GM19035 (cell line): ENCODE measurements at regions not wholly inside any gene's neighbourhood (a gene's known extent, or its start where the extent isn't known, plus 50 kb on each side); places are given as distances from the start of the nearest gene placed in this dataset.
"Not testable (repeated sequence)": the region's sequence is repeated elsewhere in the genome, so short reads cannot be mapped to it uniquely, and the experiment has no call there.

ENCODE experiments used
- ATAC-seq: cut with Tn5 transposase; IDR thresholded peaks from one replicate; pipeline ENCODE4 v1.9.1; 2021; ENCODE audit not compliant: unreplicated experiment

- no peak for ATAC-seq
Observed at GRCh38 chr6:132143258-132143657, 192.1 kb upstream of the CCN2 start.

GRCh38 chr6:132142768-132143167, 191.6 kb upstream of the CCN2 start:
- ATAC-seq: no peak

- ATAC-seq: no peak
Observed at GRCh38 chr6:132142308-132142707, 191.1 kb upstream of the CCN2 start.

GRCh38 chr6:132140189-132140588, 189.0 kb upstream of the CCN2 start:
- ATAC-seq: no peak

- ATAC-seq: no peak
Observed at GRCh38 chr6:132139611-132140010, 188.4 kb upstream of the CCN2 start.

GRCh38 chr6:132136981-132137380, 185.8 kb upstream of the CCN2 start:
- no peak for ATAC-seq

- ATAC-seq: no peak
Observed at GRCh38 chr6:132135409-132135808, 184.2 kb upstream of the CCN2 start.

GRCh38 chr6:132133736-132134445, 182.7 kb upstream of the CCN2 start:
- no peak for ATAC-seq

- ATAC-seq: no peak
Observed at GRCh38 chr6:132132924-132133639, 181.9 kb upstream of the CCN2 start.

GRCh38 chr6:132132422-132132821, 181.2 kb upstream of the CCN2 start:
- ATAC-seq: no peak

GRCh38 chr6:132131758-132132157, 180.6 kb upstream of the CCN2 start:
- no peak for ATAC-seq

- no peak for ATAC-seq
Observed at GRCh38 chr6:132131351-132131750, 180.2 kb upstream of the CCN2 start.

- no peak for ATAC-seq
Observed at GRCh38 chr6:132130626-132131298, 179.6 kb upstream of the CCN2 start.

- ATAC-seq: no peak
Observed at GRCh38 chr6:132128424-132128823, 177.3 kb upstream of the CCN2 start.

- ATAC-seq: no peak
Observed at GRCh38 chr6:132126150-132126549, 175.0 kb upstream of the CCN2 start.

GRCh38 chr6:132122871-132123270, 171.7 kb upstream of the CCN2 start:
- no peak for ATAC-seq

GRCh38 chr6:132122176-132122575, 171.0 kb upstream of the CCN2 start:
- no peak for ATAC-seq

GRCh38 chr6:132118144-132118543, 167.0 kb upstream of the CCN2 start:
- ATAC-seq: no peak

GRCh38 chr6:132115714-132116366, 164.7 kb upstream of the CCN2 start:
- ATAC-seq: no peak

GRCh38 chr6:132114201-132114825, 163.1 kb upstream of the CCN2 start:
- ATAC-seq: no peak

GRCh38 chr6:132109752-132110151, 158.6 kb upstream of the CCN2 start:
- not testable (repeated sequence) for ATAC-seq
